A172 (cell line): ENCODE measurements at regions not wholly inside any gene's neighbourhood (a gene's known extent, or its start where the extent isn't known, plus 50 kb on each side); places are given as distances from the start of the nearest gene placed in this dataset.
"Not testable (repeated sequence)": the region's sequence is repeated elsewhere in the genome, so short reads cannot be mapped to it uniquely, and the experiment has no call there.

Source experiments
- DNase-seq: peaks from one replicate; pipeline ENCODE4 v3.0.0-alpha.2; 2015; ENCODE audit warnings: low spot score

DNA sequence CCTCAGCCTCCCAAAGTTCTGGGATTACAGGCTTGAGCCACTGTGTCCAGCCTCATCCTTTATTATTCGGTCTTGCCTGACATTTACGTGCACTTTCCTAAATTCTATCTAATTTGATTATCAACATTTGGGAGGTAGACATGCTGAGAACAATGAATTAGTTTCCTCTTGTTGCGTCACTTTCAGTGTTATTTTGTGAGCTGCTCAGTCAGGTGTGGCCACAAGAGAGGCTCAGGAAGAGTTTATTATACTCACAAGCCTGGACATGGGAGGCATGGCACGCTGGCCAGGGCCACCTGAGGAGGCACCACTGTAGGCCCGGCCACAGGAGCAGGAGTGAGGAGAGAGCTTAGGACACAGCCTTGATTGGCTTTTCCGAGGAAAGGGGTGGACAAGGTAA, 59.7 kb upstream of the RBFOX2 start:
- DNase-seq, result no peak

DNA sequence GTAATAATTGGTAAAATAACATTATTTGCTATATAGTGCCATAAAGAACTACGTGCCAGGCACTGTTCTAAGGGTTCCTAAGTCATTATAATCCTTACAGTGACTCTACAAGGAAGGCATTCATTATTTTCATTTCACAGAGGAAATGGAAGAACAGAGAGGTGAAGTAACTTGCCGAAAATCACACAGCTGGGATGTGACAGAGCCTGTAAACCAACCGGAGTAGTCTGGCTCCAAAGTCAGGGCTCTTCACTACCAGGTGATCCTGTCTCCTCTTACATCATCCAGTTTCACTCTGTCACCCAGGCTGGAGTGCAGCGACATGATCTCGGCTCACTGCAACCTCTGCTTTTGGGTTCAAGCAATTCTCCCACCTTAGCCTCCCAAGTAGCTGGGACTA, 59.2 kb upstream of the RBFOX2 start:
- DNase-seq, result no peak

DNA sequence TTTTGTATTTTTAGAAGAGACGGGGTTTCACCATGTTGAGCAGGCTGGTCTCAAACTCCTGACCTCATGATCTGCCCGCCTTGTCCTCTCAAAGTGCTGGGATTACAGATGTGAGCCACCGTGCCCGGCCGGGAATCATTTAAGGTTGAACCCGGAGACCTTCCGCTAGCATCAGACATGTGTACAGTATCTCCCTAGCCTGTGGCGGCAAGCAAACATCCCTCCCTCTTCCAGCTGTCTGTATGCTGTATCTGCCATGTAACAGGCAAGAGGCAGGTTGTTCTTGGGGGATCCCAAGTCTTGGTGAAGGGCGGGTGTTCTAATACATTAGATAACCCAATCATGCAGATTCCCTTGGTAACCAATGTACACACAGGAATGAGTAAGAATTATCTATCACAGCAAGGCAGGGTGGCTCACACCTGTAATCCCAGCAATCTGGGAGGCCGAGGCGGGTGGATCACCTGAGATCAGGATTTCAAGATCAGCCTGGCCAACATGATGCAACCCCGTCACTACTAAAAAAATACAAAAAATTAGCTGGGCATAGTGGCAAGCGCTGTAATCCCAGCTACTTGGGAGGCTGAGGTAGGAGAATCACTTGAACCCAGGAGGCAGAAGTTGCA, 58.1 kb upstream of the RBFOX2 start:
- DNase-seq, result no peak

DNA sequence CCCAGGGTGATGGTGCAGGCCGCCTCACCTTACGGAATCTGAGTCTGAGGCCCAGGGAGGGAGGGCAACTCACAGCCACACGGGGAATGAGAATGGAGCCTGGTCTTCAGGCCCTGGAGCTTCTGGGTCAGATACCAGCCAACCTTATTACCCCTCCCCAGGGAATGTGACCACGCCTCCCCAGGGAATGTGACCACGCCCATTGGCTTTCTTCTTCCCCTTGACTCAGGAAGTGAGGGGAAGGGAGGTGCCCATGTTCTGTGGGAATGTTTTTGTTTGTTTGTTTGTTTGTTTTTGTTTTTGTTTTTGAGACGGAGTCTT, 57.5 kb upstream of the RBFOX2 start:
- peak; percentile 45 for DNase-seq

DNA sequence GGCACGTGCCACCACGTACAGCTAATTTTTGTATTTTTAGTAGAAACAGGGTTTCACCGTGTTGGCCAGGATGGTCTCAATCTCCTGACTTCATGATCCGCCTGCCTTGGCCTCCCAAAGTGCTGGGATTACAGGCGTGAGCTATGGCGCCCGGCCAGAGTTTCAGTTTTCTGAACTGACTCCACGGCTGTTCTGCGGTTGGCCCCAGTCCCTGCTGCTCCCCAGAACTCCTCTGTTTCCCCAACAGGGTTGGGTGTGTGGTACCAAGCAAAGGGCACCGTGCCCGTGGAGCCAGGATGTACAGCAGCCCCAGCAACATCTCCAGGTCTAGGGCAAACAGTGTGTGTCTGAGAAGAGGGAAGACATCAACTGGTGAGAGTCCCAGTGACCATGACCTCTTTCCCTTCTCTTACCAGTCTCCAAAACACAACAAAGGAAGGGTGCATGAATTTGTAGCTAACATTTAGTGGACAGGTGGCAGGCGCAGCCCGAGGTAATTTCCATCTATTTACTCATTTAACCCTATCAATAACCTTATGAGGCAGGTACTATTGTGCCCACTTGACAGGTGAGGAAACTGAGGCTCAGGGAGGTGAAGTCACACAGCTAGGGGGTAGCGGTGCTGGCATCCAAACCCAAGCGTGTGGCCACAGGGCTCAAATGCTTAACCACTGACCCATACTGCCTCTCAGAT, 57.0 kb upstream of the RBFOX2 start:
- no peak for DNase-seq

DNA sequence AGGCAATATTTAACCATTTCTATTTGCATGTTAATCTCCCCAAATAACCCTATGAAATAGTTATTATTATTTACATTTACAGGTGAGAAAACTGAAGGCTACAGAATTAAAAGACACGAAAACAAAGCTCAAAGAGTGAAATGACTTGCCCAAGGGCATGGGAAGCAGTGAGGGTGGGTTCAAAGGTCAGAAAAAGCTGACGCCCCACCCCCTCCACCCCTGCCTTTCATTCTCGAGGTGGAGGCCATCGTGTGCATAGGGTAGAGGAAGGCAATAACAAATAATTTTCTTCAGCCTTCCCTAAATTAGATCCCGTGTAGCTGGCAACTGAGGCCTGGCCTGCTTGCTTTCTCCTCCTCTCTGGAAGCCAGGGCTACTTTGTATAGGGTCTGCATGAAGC, 56.1 kb upstream of the RBFOX2 start:
- DNase-seq, result no peak

DNA sequence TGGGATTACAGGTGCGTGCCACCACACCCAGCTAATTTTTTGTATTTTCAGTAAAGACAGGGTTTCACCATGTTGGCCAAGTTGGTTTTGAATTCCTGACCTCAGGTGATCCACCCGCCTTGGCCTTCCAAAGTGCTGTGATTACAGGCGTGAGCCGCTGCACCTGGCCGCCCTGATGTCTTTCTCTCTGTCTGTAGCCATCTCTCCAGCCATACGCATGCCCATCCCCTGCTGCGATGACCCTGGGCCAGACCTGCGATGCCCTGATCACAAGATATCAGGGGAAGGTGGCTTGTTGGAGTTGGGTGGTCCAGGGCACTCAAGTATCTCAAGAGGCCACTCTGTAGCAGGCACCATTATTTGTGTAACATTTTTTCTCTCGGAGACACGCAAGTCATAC, 54.4 kb upstream of the RBFOX2 start:
- DNase-seq, result no peak

DNA sequence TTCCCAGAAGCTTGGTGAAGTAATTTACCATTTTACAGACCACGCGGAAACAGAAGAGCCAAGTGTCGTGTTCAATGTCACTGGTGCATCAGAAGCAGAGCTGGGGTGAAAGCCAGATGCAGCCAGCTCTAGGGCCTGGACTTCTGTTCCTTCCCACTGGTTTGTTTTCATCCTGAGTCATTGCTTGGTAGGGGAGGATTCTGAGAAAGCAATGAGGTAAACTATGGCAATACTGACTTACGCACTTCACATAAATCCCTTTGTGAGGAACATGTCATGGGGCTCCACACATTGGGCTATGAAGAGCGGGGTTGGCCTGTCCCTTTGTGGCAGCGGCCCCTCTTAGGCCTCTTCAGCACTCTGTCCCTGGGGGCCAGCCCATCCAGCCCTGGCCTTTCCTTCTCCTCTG, 52.4 kb upstream of the RBFOX2 start:
- peak; percentile 37 for DNase-seq

DNA sequence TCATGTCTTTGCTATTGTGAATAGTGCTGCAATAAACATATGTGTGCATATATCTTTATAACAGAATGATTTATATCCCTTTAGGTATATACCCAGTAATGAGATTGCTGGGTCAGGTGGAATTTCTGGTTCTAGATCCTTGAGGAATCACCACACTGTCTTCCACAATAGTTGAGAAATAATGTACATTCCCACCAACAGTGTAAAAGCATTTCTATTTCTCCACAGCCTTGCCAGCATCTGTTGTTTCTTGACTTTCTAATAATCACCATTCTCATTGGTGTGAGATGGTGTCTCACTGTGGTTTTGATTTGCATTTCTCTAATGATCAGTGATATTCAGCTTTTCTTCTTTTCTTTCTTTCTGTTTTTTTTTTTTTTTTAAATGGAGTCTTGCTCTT, 51.7 kb upstream of the RBFOX2 start:
- DNase-seq, result not testable (repeated sequence)

DNA sequence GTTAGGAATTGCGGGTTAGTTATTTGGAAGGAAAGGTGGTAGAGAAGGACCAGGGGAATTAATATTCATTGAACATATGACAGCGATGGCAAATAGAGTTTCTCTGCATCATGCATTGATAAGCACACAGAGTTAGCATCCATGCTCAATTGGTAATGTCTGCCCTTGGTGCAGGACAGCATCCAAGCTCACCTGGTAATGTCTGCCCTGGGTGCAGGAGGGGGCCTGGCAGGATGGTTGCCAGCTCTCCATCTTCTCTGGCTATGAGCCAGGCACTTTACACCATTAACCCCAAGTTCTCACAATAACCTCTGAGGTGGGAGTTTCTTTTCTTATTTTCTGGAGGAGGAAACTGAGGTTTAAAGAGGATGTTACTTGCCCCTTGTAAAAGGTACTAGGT, 50.4 kb upstream of the RBFOX2 start:
- DNase-seq, result no peak
